Ishikawa (cell line): ENCODE measurements at regions not wholly inside any gene's neighbourhood (a gene's known extent, or its start where the extent isn't known, plus 50 kb on each side); places are given as distances from the start of the nearest gene placed in this dataset.

Source experiments
- CEBPB ChIP-seq: IDR thresholded peaks from 2 replicates; pipeline ENCODE4 v1.6.1; 2012
- CREB1 ChIP-seq: IDR thresholded peaks from 2 replicates; pipeline ENCODE4 v1.6.1; 2012; ENCODE audit warnings: low read depth
- EGR1 ChIP-seq: IDR thresholded peaks from 2 replicates; pipeline ENCODE4 v1.6.1; 2012
- EP300 ChIP-seq: IDR thresholded peaks from 2 replicates; pipeline ENCODE4 v1.6.1; 2012; ENCODE audit warnings: borderline replicate concordance
- FOXM1 ChIP-seq: IDR thresholded peaks from 2 replicates; pipeline ENCODE4 v1.6.1; 2012; ENCODE audit warnings: low read depth, borderline replicate concordance
- MAX ChIP-seq: IDR thresholded peaks from 2 replicates; pipeline ENCODE4 v1.6.1; 2012
- NFIC ChIP-seq: IDR thresholded peaks from 2 replicates; pipeline ENCODE4 v1.6.1; 2012
- RAD21 ChIP-seq: IDR thresholded peaks from 2 replicates; pipeline ENCODE4 v1.6.1; 2012; ENCODE audit warnings: low read depth
- REST ChIP-seq: IDR thresholded peaks from 2 replicates; pipeline ENCODE4 v1.6.1; 2012; ENCODE audit warnings: low read depth, mild to moderate bottlenecking
- TAF1 ChIP-seq: IDR thresholded peaks from 2 replicates; pipeline ENCODE4 v1.6.1; 2012; ENCODE audit warnings: low read depth, mild to moderate bottlenecking
- TCF12 ChIP-seq: IDR thresholded peaks from 2 replicates; pipeline ENCODE4 v1.6.1; 2012; ENCODE audit warnings: low read depth
- TEAD4 ChIP-seq: IDR thresholded peaks from 2 replicates; pipeline ENCODE4 v1.6.1; 2012
- USF1 ChIP-seq: IDR thresholded peaks from 2 replicates; pipeline ENCODE4 v1.6.1; 2012
- YY1 ChIP-seq: IDR thresholded peaks from 2 replicates; pipeline ENCODE4 v1.6.1; 2012; ENCODE audit warnings: low read depth
- ZBTB7A ChIP-seq: IDR thresholded peaks from 2 replicates; pipeline ENCODE4 v1.6.1; 2012; ENCODE audit warnings: low read depth

- TF ChIP-seq TEAD4, result no peak
- TF ChIP-seq FOXM1, result no peak
- no peak for TF ChIP-seq EGR1
- TF ChIP-seq CEBPB, result no peak
- TF ChIP-seq MAX, result no peak
These were observed 80.7 kb downstream of the TFAP2B start for GRCh38 chr6:50899306-50899870.

- no peak for TF ChIP-seq CEBPB
- no peak for TF ChIP-seq USF1
- TF ChIP-seq YY1, result no peak
- TF ChIP-seq TCF12, result no peak
- TF ChIP-seq TEAD4, result no peak
- no peak for TF ChIP-seq CREB1
- no peak for TF ChIP-seq EP300
- no peak for TF ChIP-seq RAD21
- TF ChIP-seq ZBTB7A, result no peak
- no peak for TF ChIP-seq MAX
- no peak for TF ChIP-seq EGR1
- no peak for TF ChIP-seq FOXM1
- no peak for TF ChIP-seq NFIC
- TF ChIP-seq REST, result no peak
- no peak for TF ChIP-seq TAF1
These were observed 83.6 kb downstream of the TFAP2B start for GRCh38 chr6:50902260-50902659.

GRCh38 chr6:50905297-50905696 is 86.6 kb downstream of the TFAP2B start:
- TF ChIP-seq ZBTB7A, result no peak
- TF ChIP-seq RAD21, result no peak
- TF ChIP-seq USF1, result no peak
- TF ChIP-seq TAF1, result no peak
- TF ChIP-seq TEAD4, result no peak

GRCh38 chr6:50907565-50907964 is 88.9 kb downstream of the TFAP2B start:
- TF ChIP-seq REST (no peak), TEAD4 (no peak), TCF12 (no peak), USF1 (no peak), MAX (no peak), EGR1 (no peak), TAF1 (no peak), ZBTB7A (no peak), RAD21 (no peak), YY1 (no peak), CREB1 (no peak), FOXM1 (no peak), CEBPB (no peak), EP300 (no peak)

- TF ChIP-seq MAX (no peak), TAF1 (no peak), EP300 (no peak), YY1 (no peak), ZBTB7A (no peak), EGR1 (no peak), USF1 (no peak), CREB1 (no peak), NFIC (no peak), REST (no peak), RAD21 (no peak), CEBPB (no peak), TEAD4 (no peak), FOXM1 (no peak)
These were observed 94.6 kb downstream of the TFAP2B start for GRCh38 chr6:50913105-50913770.
